ENCODE measurements at regions not wholly inside any gene's neighbourhood (a gene's known extent, or its start where the extent isn't known, plus 50 kb on each side); places are given as distances from the start of the nearest gene placed in this dataset.

GRCh38 chr9:110099236-110100095 lies 108.5 kb downstream of the C9orf152 start:
- no TSS peak for BruUV-seq (replicated peaks)
- Histone ChIP-seq H2AFZ (ENCODE audit: control insufficient read depth, low read depth, low read length) (no peak overlapping the region), H3K27ac (ENCODE audit: control insufficient read depth, insufficient read depth) (no peak overlapping the region), H3K4me2 (ENCODE audit: control insufficient read depth, insufficient read depth) (no peak overlapping the region), H3K4me3 (no peak overlapping the region), H3K9ac (ENCODE audit: control insufficient read depth, insufficient read depth, low read length) (no peak overlapping the region), H3K4me1 (ENCODE audit: control insufficient read depth, insufficient read depth, low read length) (peaks cover 42% of the 10 kb centered on the region), H3K79me2 (ENCODE audit: control insufficient read depth, insufficient read depth, low read length) (peaks cover 57% of the 10 kb centered on the region), H4K20me1 (ENCODE audit: control insufficient read depth, insufficient read depth) (peaks cover 5% of the 10 kb centered on the region), H3K9me3 (replicated peaks; ENCODE audit: control insufficient read depth, insufficient read depth, low read length) (no peaks in the 10 kb centered on the region), H3K36me3 (ENCODE audit: control insufficient read depth in 2 of 2, insufficient read depth in 2 of 2, low read length in 1 of 2) (peaks cover 4 to 8% of the 10 kb centered on the region in 2 experiments), H3K27me3 (replicated peaks in 1 of 2; ENCODE audit: control insufficient read depth in 2 of 2, insufficient read depth in 2 of 2, low read length in 1 of 2) (no peaks in the 10 kb centered on the region)
- ATAC-seq: no peak
- CTCF ChIA-PET: interaction anchor here (0.6 to 4.0 kb wide), 11 partner anchors 9 to 197 kb away, joined by 3 to 30 read pairs (median 4); no protein-coding TSS in a partner anchor
- WGBS (ENCODE audit: insufficient coverage, insufficient replicate concordance, low lambda C conversion rate, missing lambda C conversion rate): 97% methylated on average over 5 of the region's 5 CpGs
- TF ChIP-seq RUNX3 (IDR thresholded peaks at IDR 0.05; ENCODE audit: low read length) (no peak), CHD2 (IDR thresholded peaks at IDR 0.05; ENCODE audit: borderline replicate concordance, low read depth, low read length) (no peak), IKZF2 (IDR thresholded peaks at IDR 0.05) (no peak), CEBPB (IDR thresholded peaks at IDR 0.05; ENCODE audit: borderline replicate concordance in 1 of 2, low read depth in 2 of 2, low read length in 2 of 2) (no peak)
- SMC1A ChIA-PET (ENCODE audit: uncharacterized antibody, unreplicated experiment): interaction anchor here (0.9 to 17.0 kb wide), 15 partner anchors 11 to 194 kb away, joined by 3 to 397 read pairs (median 5); no protein-coding TSS in a partner anchor
- DNase-seq (ENCODE audit: low read depth, low spot score): no peak
- RAD21 ChIA-PET (ENCODE audit: unreplicated experiment): interaction anchor here (0.6 to 16.5 kb wide), 8 partner anchors 28 to 193 kb away, joined by 3 to 340 read pairs (median 4); no protein-coding TSS in a partner anchor
- intact Hi-C loops (cut with micrococcal nuclease; ENCODE audit: unreplicated experiment) (loop anchor here (2.0 to 5.0 kb wide), 3 partner anchors 29 to 47 kb away; no protein-coding TSS in a partner anchor), in situ Hi-C loops (cut with MboI) (no loop called here)
- no peak for FAIRE-seq
- POLR2A ChIA-PET: interaction anchor here (0.6 to 9.0 kb wide), 9 partner anchors 9 to 188 kb away, joined by 3 to 149 read pairs (median 5); no protein-coding TSS in a partner anchor
